GM18498 (cell line): ENCODE measurements at regions not wholly inside any gene's neighbourhood (a gene's known extent, or its start where the extent isn't known, plus 50 kb on each side); places are given as distances from the start of the nearest gene placed in this dataset.
"Not testable (repeated sequence)": the region's sequence is repeated elsewhere in the genome, so short reads cannot be mapped to it uniquely, and the experiment has no call there.

Experiments
- ATAC-seq: cut with Tn5 transposase; IDR thresholded peaks from one replicate; pipeline ENCODE4 v1.9.1; 2021; ENCODE audit warnings: mild to moderate bottlenecking, moderate library complexity; ENCODE audit not compliant: unreplicated experiment

DNA sequence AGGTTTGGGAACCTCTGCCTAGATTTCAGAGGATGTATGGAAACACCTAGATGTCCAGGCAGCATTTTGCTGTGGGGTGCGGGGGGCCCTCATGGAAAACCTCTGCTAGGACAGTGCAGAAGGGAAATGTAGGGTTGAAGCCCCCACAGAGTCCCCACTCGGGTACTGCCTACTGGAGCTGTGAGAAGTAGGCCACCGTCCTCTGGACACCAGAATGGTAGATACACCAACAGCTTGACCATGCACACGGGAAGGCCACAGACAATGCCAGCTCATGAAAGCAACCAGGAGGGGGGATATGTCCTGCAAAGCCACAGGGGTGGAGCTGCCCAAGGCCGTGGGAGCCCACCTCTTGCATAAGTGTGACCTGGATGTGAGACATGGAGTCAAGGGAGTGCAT, 1336.5 kb downstream of the SPATA31A7 start:
- ATAC-seq = not testable (repeated sequence)

DNA sequence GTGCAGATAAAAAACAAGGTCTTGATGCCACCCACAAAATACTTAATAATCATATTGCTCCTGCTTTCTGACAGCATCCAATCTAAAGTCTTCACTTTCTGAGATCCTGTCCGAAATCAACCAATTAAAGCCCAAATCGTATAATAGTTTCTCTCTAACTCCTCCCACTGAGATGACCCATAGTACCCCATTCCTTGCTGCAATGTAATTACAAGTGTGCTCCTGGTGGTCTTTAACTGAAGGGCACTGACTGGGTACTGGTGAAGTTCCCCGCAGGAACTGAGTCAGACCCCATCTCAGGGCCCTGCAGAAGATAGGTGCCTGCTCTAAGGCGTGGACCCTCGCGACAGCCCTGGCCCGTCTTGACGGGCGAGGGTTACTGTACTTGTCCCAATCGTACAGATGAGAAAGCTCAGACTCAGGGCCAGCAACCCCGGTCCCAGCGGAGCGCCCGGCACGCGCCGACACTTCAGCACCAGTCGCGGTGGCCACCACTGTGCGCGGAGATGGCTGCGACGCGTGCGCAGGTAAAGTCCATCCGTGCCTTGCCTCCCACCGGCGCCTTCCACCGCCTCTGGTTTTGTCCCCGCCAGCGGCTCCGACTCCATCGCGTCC, 1342.4 kb downstream of the SPATA31A7 start:
- ATAC-seq = not testable (repeated sequence)

DNA sequence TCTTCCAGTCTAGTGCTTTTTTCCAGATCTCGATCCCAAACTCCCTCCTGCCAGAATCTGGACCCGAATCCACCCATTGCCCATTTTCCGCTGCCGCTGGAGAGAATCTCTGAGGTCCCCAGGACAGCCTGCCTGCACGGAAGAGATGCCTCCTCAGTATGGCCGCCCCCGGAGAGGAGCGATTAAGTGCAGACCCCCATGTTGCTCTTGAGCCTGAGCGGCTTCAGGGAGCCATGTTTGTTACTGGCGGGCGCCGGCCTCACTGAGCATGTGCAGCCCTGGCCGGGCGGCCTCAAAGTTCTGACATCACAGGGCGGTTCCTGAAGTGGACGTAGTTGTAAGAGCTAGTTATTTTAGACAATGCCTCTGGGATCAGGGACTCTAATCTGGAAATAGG, 1342.9 kb downstream of the SPATA31A7 start:
- not testable (repeated sequence) for ATAC-seq

DNA sequence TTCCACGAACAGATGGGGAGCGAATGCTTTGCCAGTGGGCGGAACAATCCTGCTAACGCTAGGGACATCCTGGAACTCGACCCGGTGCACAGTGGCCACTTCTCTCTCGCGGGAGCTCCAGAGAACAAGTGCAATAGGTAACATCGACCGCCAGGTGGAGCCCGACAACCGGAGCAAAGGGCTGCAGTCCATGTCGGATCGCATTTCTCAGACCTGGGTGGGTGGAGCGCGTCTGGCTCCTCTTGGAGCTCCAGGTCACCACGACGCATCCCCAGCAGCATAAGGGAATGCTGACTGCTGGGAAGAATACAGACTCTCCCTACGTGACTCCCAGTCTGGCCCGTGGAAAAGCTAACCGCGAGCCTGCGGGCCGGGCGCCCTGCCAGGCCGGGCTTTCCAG, 1360.7 kb downstream of the SPATA31A7 start:
- peak; percentile 92 for ATAC-seq

DNA sequence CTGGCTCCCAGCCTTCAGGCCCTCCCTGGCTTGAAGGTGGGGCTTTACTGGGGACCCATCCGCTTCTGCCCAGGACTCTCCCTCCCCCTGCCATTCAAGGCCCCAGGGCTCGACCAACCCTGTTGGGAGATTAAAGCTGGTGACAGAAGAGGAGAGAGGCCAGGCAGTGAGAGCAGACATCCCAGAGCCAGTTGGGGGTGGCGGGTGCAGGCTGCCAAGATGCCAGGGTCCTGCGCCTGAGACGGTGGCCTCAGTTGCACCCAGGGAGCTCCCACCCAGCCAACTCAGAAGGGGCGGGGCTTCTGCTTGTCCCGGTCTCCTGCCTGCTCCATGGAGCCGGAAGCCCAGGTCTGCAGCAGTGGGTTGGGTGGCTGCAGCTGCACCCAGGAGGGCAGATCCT, 1370.8 kb downstream of the SPATA31A7 start:
- not testable (repeated sequence) for ATAC-seq

DNA sequence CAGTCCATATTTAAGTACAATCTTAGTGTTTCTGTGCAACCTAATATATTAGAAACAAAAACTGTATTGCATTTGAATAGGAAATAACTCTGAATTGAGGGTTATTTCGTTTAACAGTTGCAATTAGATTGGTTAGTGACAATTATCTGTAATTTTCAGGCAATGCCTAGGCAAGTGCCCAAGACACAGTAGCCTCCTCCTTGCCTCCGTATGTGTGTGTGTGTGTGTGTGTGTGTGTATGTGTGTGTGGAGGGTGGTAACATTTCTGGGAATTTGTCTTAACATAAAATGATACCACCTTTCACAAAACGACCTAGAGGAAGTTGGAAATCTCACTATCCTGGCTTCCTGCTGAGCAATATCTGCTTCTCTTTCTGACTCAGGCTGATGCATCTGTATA, 1375.3 kb downstream of the SPATA31A7 start:
- ATAC-seq = not testable (repeated sequence)

DNA sequence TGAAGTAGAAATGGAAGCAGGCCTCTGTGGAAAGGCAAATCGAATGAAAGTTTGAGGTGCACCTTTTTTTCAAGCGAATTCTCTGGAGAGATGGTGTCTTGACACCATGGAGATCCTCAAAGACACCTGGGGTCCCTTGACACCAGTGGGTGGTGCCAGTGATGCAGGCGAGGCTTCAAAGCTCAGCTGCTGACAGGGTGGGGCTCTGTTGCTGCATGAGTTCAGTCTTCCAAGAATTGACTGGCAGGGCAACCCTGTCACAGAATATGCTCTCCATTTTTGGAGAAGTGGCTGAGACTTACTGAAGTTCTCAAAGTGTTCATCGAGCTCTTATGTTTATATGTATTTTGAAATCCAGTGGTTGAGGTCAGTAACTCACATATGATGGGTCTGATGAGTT, 1376.6 kb downstream of the SPATA31A7 start:
- not testable (repeated sequence) for ATAC-seq

DNA sequence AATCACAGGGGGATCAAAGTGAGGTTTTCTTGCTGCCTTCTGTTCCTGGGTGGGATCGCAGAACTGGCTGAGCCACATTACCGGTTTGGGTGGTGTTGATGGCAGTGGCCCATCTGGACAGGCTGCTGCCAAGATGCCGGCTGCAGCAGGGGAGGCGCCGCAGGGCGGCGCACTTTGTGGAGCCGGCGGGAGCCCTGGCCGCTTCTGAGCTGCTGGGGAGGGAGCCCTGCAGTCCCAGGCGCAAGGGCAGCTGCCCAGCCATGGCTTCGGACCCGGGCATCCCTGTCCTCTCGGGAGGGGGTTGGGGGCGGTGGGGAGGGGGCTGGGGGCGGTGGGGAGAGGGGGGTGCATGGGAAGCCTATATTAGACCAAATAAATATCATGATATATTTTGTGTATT, 1407.3 kb downstream of the SPATA31A7 start:
- not testable (repeated sequence) for ATAC-seq
